ENCODE measurements at regions not wholly inside any gene's neighbourhood (a gene's known extent, or its start where the extent isn't known, plus 50 kb on each side); places are given as distances from the start of the nearest gene placed in this dataset.

- no peak for DNase-seq
Observed at GRCh38 chr6:164427728-164428402, 881.5 kb downstream of the C6orf118 start.

DNA sequence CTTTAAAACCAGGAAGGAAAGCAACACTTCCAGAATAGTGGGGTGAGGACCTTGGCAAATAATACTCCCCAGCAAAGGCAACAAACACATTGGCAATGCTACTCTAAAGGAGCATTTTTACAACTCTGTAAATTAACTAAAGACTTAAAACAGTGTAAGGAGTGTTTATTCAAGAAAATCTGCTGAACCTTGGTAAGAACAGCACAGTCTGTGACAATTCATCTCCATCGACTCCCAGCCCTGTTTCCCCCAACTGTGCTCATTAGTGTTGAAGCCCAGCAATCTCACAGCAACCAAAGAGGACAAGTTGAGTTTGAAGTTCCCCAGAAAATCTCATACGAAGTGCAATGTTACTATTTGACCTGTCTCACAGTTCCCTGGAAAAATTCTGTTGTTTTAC is 884.9 kb downstream of the C6orf118 start:
- no peak for DNase-seq

GRCh38 chr6:164419099-164419498 is 890.3 kb downstream of the C6orf118 start:
- DNase-seq = no peak

GRCh38 chr6:164418262-164418588 is 891.2 kb downstream of the C6orf118 start:
- no peak for DNase-seq

- no peak for DNase-seq
Observed at GRCh38 chr6:164417537-164418261, 891.7 kb downstream of the C6orf118 start.

GRCh38 chr6:164415832-164416563 is 893.4 kb downstream of the C6orf118 start:
- DNase-seq = no peak

DNA sequence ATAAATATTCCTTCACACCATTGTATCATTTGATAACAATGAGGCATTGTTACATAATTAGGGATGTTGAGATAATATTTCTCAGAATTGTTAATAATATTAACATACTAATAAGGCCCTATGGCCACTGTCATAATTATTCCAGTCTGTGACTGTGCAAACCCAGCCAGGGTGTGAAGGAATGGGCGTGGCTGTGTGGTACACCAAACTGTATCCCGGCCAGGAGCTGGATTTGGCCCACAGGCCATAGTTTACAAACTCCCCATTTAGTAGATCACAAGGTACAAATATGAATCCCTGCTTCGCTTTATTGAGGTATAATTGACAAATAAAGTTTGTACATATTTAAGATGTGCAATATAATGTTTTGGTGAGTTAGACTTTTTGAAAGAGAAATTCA is 894.7 kb downstream of the C6orf118 start:
- DNase-seq = no peak

DNA sequence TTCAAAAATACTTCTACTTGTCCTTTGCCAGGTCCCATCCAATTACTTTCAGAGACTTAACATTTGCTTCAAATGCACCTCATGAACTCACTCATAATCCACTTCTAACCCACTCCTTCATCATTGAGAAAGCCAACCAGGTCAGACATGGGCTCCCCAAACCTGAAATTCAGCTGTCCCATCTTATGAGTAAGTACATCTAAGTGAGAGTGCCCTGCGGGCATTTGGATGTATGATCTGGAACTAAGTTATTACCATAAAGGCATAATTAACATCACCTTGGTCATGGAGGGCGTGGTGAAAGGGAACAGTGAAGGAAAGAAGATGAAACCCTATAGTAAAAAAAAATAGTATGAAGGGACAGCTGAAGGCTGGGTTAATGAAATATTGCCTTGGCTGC is 896.8 kb downstream of the C6orf118 start:
- DNase-seq = no peak

GRCh38 chr6:164410017-164410416 is 899.4 kb downstream of the C6orf118 start:
- DNase-seq = no peak

DNA sequence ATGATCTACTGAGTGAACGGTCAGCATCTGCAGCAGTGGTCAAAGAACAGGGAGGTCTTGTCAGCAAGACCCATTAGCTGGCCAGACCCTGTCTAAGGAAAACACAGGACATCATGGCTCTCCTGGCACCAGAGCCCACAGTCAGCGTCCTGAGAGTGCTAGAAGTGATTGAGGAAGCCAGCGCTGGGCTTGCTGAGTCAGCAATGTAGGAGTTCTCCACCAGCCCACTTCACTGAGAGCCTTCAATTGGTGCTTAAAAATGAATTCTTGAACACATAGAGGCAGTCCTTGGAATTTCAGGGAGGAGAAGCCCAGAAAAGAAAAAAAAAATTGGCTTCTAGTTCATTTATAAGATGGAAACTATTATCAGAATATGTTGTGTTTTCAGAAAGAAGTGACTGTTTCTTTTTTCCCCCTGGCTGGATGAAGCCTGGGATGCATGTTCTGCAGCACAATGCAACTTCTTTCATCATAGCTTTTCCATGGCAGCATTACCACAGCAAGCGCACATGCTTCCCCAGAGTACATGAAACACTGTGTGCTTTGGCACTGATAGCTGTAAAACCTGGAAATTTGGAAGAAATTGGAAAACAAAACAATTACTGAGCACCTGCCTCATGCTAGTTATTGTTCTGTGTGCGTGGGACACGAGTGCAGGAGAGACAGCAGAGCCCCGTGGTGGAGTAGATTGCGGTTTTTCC is 899.9 kb downstream of the C6orf118 start:
- no peak for DNase-seq

DNA sequence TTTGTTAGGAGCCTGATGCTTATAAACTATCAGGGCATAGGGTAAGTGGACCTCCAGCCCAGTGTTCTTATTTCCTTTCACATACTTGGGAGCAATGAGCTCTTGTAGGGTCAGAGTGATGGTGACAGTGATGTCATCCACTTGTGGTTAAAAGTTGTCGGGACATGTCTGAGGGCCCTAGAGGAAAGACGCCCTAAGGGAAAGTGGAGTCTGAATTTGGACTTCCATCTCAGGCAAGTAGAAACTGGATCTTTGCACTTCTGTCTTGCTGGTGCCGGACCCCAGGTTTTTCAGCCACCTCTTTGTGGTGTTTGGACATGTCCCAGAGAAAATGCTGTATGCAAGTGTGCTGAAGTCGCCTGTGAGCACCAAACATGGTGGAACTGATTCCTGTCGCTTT is 900.5 kb downstream of the C6orf118 start:
- no peak for DNase-seq

DNA sequence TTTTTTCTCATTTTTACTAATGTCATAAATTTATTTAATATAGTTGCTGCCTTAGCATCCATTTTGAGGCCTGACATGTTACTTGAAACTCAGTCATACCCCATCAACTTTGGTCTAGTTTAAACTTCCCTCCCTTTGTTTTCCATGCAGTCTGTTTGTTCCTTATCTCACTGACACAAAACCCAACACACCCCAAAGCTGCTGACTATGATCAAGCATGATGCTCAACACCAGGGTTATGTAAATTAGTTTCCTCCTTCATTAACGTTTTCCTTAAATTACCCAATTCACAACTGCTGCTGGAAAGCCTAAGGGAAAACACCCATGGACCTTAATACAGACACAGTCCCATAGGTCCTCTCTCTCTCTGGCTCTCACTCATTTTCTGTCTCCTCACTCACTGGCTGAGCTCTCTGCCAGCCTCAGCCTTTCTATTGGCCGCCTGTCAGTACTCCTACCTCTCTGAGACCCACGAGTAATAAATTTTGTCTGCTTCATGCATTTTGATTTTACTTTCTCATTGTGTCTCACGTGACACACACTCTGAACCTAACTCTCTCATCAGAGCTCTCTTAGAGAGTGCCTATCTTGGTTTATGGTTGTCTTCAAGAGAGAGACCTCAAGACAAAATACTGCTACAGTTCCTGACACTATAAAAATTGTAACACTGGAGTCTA is 904.5 kb downstream of the C6orf118 start:
- DNase-seq = no peak

GRCh38 chr6:164401871-164402270 is 907.5 kb downstream of the C6orf118 start:
- no peak for DNase-seq

GRCh38 chr6:164398647-164399046 is 910.8 kb downstream of the C6orf118 start:
- DNase-seq = no peak

- DNase-seq = no peak
Observed at GRCh38 chr6:164396071-164397047, 913.0 kb downstream of the C6orf118 start.

DNA sequence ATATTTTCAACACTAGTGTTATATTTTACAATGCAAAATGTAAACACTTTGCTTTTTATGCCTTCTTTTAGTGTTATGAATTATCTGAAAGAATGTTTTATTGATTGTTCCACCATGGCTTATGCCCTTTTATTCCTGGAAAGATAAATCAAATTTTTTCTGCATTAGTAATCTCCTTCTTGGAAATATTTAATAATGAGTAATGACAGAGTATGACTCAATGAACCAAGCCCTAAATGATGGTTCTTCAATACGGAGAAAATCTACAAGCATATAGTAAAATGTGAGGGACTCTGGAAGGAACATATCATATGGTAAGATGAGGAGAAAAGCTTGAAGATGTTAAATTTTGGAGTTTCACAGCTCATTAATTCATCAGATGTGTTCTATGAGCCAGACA is 929.6 kb downstream of the C6orf118 start:
- DNase-seq = no peak

DNA sequence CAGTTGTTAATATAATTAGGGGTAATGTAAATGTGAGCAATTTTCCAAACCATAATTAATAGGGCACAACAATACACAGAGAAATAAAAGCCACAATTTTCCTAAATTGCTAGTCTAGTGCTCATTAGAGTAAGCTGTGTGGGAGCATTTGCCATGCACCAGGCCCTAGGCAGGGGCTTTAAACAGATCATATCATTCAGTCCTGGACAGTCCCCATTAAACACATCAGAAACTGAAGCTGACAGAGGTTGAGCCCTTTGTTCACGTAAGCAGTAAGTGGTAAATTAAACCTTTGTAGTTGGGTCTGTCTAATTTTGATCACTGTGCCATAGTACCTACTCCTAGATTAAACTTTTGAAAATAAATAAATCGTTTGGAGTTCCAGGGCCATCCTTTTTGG is 931.1 kb downstream of the C6orf118 start:
- no peak for DNase-seq

- no peak for DNase-seq
Observed at GRCh38 chr6:164377348-164377918, 932.0 kb downstream of the C6orf118 start.

DNA sequence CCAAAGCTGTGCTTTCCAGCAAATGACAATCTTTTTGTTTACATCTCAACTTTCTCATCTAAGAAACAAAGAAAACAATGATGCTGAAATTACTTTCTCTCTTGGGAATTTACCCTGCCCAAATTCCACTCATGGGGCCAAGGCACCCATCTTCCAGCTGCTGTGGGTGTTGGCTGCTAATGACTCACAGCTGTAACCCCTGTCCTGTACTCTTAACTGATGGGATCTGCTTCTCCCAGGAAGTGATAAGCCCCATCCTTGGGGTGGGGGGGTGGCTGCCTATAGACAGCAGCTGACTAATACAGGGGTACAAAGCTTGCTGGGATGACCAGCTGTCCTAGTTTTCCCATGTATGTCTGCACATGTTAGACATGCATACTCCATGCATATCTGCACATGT is 938.6 kb downstream of the C6orf118 start:
- no peak for DNase-seq

DNA sequence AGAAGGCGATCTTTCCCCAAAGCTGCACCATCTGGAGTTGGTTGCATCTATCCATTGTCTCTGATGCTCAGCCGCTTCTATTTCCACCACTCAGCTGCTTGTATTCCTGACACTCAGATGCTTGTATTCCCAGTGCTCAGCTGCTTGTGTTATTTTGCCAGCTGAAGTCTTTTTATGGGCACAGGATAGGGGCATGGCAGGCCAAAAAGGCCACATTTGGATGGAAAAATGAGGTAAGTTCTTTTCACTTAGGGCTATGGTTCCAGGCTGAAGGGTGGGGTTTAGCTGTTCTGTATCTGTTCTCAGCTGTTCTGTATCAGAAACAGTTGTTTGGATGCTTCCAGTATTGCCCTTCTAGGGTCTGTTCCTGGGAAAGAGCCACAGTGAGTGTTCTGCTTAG is 944.9 kb downstream of the QKI start:
- DNase-seq = no peak

DNA sequence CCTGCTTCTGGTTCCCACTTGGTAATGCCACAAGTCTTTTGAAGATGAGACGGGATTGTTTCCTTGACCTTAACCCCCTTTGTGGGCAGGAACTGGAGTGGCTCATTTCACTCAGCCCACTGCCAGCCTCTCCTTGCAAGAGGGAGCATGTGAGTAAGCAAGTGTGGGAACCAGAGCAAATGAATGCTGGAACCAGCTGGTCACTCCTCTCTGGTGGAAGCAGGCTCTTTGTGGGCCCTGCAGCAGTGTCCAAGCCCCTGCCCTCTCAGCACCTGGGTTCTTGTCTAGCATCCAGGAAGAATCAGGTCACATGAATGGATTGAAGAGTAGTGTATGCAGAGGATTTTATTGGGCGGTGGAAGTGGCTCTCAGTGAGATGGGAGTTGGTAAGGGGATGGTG is 944.5 kb downstream of the QKI start:
- DNase-seq = no peak
